Nephron progenitor cell (in vitro differentiated cells): ENCODE measurements at regions not wholly inside any gene's neighbourhood (a gene's known extent, or its start where the extent isn't known, plus 50 kb on each side); places are given as distances from the start of the nearest gene placed in this dataset.

Source experiments
- DNase-seq: peaks from one replicate; pipeline ENCODE4 v3.0.0; 2021
- H3K27ac Mint-ChIP-seq: 2 replicates; pipeline ENCODE4 v1.8.0; 2021; ENCODE audit warnings: mild to moderate bottlenecking, moderate library complexity, mixed read lengths
- H3K27me3 Mint-ChIP-seq: 2 replicates; pipeline ENCODE4 v1.8.0; 2021; ENCODE audit warnings: mild to moderate bottlenecking, low read depth, mixed read lengths; ENCODE audit not compliant: poor library complexity
- H3K36me3 Mint-ChIP-seq: 2 replicates; pipeline ENCODE4 v1.8.0; 2021; ENCODE audit warnings: low read depth, mixed read lengths
- H3K4me1 Mint-ChIP-seq: 2 replicates; pipeline ENCODE4 v1.8.0; 2021; ENCODE audit warnings: mixed read lengths
- H3K4me3 Mint-ChIP-seq: 2 replicates; pipeline ENCODE4 v1.8.0; 2021; ENCODE audit warnings: mild to moderate bottlenecking, moderate library complexity, mixed read lengths
- H3K9me3 Mint-ChIP-seq: 2 replicates; pipeline ENCODE4 v1.8.0; 2021; ENCODE audit warnings: mild to moderate bottlenecking, moderate library complexity, mixed read lengths
- TF ChIP-seq, protein P1 (sequence below): fragments of 200-600 bp; sonication (generic); IDR thresholded peaks from 2 replicates; pipeline ENCODE4 v1.5.0; 2021; ENCODE audit warnings: antibody characterized with exemption

DNA sequence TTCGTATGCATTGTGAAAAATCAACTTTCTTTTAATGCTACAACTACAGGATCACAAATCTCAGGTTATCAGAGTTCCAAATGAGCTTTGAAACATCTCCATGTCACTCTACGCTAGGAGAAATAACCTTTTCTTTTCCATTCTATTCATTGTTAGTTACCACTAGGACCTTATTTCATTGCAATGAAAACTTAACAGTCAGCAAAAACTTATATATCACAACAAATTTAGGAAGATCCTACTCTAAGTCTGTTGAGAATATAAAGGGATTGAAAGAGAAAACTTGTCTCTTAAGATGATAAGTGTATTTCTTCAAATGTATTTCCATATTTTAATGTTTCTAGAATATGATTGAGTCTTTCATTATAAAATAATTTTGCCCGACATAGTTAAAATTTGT is 539.1 kb downstream of the TMTC2 start:
- Mint-ChIP-seq H3K4me1 (no peaks in the 10 kb centered on the region), H3K9me3 (peaks cover 38% of the 10 kb centered on the region), H3K36me3 (no peaks in the 10 kb centered on the region), H3K27me3 (no peaks in the 10 kb centered on the region), H3K4me3 (no peak overlapping the region), H3K27ac (no peak overlapping the region)
- DNase-seq: no peak
- TF ChIP-seq, protein P1, sequence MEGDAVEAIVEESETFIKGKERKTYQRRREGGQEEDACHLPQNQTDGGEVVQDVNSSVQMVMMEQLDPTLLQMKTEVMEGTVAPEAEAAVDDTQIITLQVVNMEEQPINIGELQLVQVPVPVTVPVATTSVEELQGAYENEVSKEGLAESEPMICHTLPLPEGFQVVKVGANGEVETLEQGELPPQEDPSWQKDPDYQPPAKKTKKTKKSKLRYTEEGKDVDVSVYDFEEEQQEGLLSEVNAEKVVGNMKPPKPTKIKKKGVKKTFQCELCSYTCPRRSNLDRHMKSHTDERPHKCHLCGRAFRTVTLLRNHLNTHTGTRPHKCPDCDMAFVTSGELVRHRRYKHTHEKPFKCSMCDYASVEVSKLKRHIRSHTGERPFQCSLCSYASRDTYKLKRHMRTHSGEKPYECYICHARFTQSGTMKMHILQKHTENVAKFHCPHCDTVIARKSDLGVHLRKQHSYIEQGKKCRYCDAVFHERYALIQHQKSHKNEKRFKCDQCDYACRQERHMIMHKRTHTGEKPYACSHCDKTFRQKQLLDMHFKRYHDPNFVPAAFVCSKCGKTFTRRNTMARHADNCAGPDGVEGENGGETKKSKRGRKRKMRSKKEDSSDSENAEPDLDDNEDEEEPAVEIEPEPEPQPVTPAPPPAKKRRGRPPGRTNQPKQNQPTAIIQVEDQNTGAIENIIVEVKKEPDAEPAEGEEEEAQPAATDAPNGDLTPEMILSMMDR: no peak

DNA sequence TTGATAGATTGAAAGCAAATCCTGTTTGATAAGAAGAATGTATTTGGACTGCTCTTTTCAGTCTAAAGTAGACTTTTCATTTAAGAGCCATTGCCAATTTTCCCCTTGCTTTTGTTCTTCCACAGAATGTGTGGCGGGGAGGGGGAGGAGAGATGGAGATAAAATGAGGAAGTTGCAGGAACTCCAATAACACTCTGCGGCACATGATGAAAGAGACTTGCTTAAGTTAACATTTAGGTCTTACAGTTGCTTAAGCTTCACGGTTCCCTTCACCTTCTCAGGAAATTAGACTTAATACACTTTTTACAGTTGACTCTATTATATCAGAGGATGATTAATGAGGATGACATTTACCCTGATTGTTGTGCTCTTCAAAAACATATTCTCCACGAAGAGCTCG is 537.3 kb downstream of the TMTC2 start:
- TF ChIP-seq, protein P1: no peak
- no peak overlapping the region for H3K4me3 Mint-ChIP-seq
- H3K27ac Mint-ChIP-seq: no peak overlapping the region
- H3K4me1 Mint-ChIP-seq: no peaks in the 10 kb centered on the region
- peaks cover 22% of the 10 kb centered on the region for H3K9me3 Mint-ChIP-seq
- no peak for DNase-seq
- H3K36me3 Mint-ChIP-seq: no peaks in the 10 kb centered on the region
- no peaks in the 10 kb centered on the region for H3K27me3 Mint-ChIP-seq

DNA sequence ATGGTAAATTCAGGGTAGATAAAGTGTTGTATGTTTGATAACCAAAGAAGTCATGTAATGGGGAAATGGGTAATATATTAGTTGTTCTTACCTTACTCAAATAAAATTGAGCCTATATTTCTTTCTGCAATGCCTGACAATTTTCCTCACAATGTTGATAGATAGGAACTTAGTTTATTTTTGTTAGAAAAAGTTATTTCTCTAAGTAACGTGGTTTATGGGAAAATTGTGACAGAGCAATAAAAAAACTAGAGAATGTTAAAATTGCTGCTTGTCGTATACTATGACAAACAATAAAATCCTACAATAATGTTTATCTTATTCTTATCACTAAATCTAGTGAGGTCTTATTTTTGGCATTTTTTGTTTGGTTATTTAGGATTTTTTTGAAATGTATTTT is 534.1 kb downstream of the TMTC2 start:
- TF ChIP-seq, protein P1: no peak
- Mint-ChIP-seq H3K27me3 (no peaks in the 10 kb centered on the region), H3K36me3 (no peaks in the 10 kb centered on the region), H3K27ac (no peak overlapping the region), H3K9me3 (peaks cover 7% of the 10 kb centered on the region), H3K4me1 (no peaks in the 10 kb centered on the region), H3K4me3 (no peak overlapping the region)
- no peak for DNase-seq

DNA sequence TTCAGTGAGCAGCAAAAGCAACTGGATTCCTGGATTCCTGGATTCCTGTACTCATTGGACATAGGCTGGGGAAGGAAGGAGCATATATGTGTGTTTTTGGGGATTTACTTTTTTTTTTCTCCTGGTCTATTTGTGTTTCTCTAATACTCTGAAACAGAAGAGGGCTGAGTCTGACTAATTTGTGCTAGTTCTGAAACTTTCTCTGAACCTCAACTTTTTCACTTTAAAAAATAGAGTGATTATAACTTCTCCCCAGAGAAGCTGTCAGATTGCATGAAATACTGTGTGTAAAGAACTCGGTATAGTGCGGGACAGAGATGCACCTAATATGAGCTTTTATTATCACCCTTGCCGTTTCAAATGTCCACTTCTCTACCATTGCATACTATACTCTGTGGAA is 529.5 kb downstream of the TMTC2 start:
- Mint-ChIP-seq H3K27ac (no peak overlapping the region), H3K27me3 (no peaks in the 10 kb centered on the region), H3K4me1 (no peaks in the 10 kb centered on the region), H3K36me3 (no peaks in the 10 kb centered on the region), H3K9me3 (no peaks in the 10 kb centered on the region), H3K4me3 (no peak overlapping the region)
- DNase-seq: no peak
- TF ChIP-seq, protein P1: no peak

DNA sequence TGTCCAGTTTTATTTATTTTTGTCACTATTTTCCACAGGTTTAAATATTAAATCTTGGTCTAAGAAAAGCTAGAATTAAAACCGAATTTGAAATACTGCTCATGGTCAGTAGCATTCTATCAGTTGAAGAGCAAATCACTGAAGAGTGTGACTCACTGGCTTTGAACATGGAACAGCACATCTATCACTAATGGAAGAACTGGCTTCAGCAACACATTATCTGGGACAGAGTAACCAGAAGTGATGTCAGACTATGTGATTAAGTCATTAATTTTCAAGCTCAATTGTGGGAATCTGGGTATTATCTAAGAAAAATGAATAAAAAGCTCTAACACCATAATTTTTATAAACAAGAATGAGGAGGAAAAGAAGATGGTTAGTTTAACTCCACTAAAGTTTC is 527.5 kb downstream of the TMTC2 start:
- Mint-ChIP-seq H3K4me1 (no peaks in the 10 kb centered on the region), H3K9me3 (peaks cover 4% of the 10 kb centered on the region), H3K27me3 (peaks cover 3% of the 10 kb centered on the region), H3K4me3 (no peak overlapping the region), H3K27ac (no peak overlapping the region), H3K36me3 (no peaks in the 10 kb centered on the region)
- TF ChIP-seq, protein P1: no peak
- DNase-seq: no peak

DNA sequence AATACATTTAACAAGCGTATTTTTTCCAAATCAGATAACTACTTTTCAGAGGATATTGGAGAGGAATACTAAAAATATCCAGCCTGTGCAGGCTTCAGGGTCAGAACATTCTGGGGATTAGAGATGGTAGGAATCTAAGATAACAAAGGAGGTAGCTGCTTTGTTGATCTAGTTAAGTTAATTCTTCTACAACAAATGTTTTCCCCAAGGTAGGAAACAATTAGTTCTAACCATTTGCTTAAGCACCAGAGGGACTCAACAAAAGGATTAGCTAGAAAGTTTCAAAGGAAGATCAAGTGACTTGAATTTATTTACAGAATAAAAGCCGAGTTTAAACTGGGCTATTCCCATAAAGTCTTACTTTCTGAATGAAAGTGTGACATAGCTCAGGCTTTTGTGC is 524.2 kb downstream of the TMTC2 start:
- H3K36me3 Mint-ChIP-seq: no peaks in the 10 kb centered on the region
- TF ChIP-seq, protein P1: no peak
- peaks cover 4% of the 10 kb centered on the region for H3K27me3 Mint-ChIP-seq
- no peak for DNase-seq
- H3K4me1 Mint-ChIP-seq: no peaks in the 10 kb centered on the region
- no peak overlapping the region for H3K27ac Mint-ChIP-seq
- peaks cover 10% of the 10 kb centered on the region for H3K9me3 Mint-ChIP-seq
- no peak overlapping the region for H3K4me3 Mint-ChIP-seq
